ENCODE measurements at regions not wholly inside any gene's neighbourhood (a gene's known extent, or its start where the extent isn't known, plus 50 kb on each side); places are given as distances from the start of the nearest gene placed in this dataset.

- no peak for TF ChIP-seq CTCF (IDR thresholded peaks at IDR 0.05)
- TF ChIP-seq EP300 (IDR thresholded peaks at IDR 0.05), result no peak
Observed at GRCh38 chr1:195970209-195970608, 638.0 kb downstream of the KCNT2 start.
